Activated CD4-positive, alpha-beta T cell treated with anti-CD3 and anti-CD28 coated beads for 36 hours (primary cell): ENCODE measurements at regions not wholly inside any gene's neighbourhood (a gene's known extent, or its start where the extent isn't known, plus 50 kb on each side); places are given as distances from the start of the nearest gene placed in this dataset.

ENCODE experiments used
- ATAC-seq: fragments of 200-7000 bp; cut with Tn5 transposase; one replicate; pipeline ENCODE4 v1.10.0; 2021; ENCODE audit warnings: mild to moderate bottlenecking, moderate library complexity
- CTCF ChIA-PET: fragments of 350-600 bp; sonication (Branson Sonifier 250); formaldehyde crosslinking; loops from one replicate; lab custom pipeline; 2021; ENCODE audit warnings: antibody characterized with exemption; lab: Charles Lee
- POLR2A ChIA-PET: fragments of 350-600 bp; sonication (Branson Sonifier 250); formaldehyde crosslinking; loops from one replicate; lab custom pipeline; 2021; ENCODE audit warnings: antibody characterized with exemption, inconsistent platforms; lab: Charles Lee
- DNase-seq: peaks from one replicate; pipeline ENCODE4 v3.0.0-alpha.2; 2020
- H3K27ac Mint-ChIP-seq: one replicate; pipeline ENCODE4 v1.8.0; 2021; ENCODE audit warnings: mixed read lengths
- H3K27me3 Mint-ChIP-seq: one replicate; pipeline ENCODE4 v1.8.0; 2021; ENCODE audit warnings: mixed read lengths
- H3K36me3 Mint-ChIP-seq: one replicate; pipeline ENCODE4 v1.8.0; 2021; ENCODE audit warnings: low read depth, mixed read lengths
- H3K4me1 Mint-ChIP-seq: one replicate; pipeline ENCODE4 v1.8.0; 2021; ENCODE audit warnings: mixed read lengths
- H3K4me3 Mint-ChIP-seq: one replicate; pipeline ENCODE4 v1.8.0; 2021; ENCODE audit warnings: mild to moderate bottlenecking, moderate library complexity, mixed read lengths
- H3K9me3 Mint-ChIP-seq: one replicate; pipeline ENCODE4 v1.8.0; 2021; ENCODE audit warnings: low read depth, mixed read lengths
- intact Hi-C, 2 experiments: fragments of 100-400 bp; cut with DNase I in 1 of 2; cut with micrococcal nuclease in 1 of 2; formaldehyde crosslinking; loops; one replicate each; pipeline versions ENCODE4 v1.14.2 to v1.15.1; 2022 to 2024; cut with DNase I, micrococcal nuclease

- Mint-ChIP-seq H3K27me3 (no peaks in the 10 kb centered on the region), H3K4me3 (no peak overlapping the region), H3K36me3 (no peaks in the 10 kb centered on the region), H3K27ac (no peak overlapping the region), H3K4me1 (no peaks in the 10 kb centered on the region), H3K9me3 (peaks cover 2% of the 10 kb centered on the region)
- intact Hi-C loops, result no loop called here
- ChIA-PET CTCF (no interaction called here), POLR2A (no interaction called here)
- DNase-seq (no peak), ATAC-seq (no peak)
Observed at GRCh38 chr3:116815831-116816588, 106.4 kb downstream of the TUSC7 start.

- ATAC-seq (no peak), DNase-seq (no peak)
- Mint-ChIP-seq H3K36me3 (no peaks in the 10 kb centered on the region), H3K27me3 (no peaks in the 10 kb centered on the region), H3K4me1 (no peaks in the 10 kb centered on the region), H3K9me3 (no peaks in the 10 kb centered on the region), H3K27ac (no peak overlapping the region), H3K4me3 (no peak overlapping the region)
- ChIA-PET CTCF (interaction anchor here (1.4 kb wide), 1 partner anchor 11 kb away, joined by 4 read pairs; no protein-coding TSS in a partner anchor), POLR2A (no interaction called here)
- intact Hi-C loops, result no loop called here
Observed at GRCh38 chr3:116821371-116821770, 111.8 kb downstream of the TUSC7 start.

- CTCF ChIA-PET, result no interaction called here
- no peaks in the 10 kb centered on the region for H3K4me1 Mint-ChIP-seq
- H3K27ac Mint-ChIP-seq, result no peak overlapping the region
- DNase-seq (no peak), ATAC-seq (no peak)
- no peaks in the 10 kb centered on the region for H3K36me3 Mint-ChIP-seq
- H3K9me3 Mint-ChIP-seq, result no peaks in the 10 kb centered on the region
- POLR2A ChIA-PET, result no interaction called here
- no peak overlapping the region for H3K4me3 Mint-ChIP-seq
- no peaks in the 10 kb centered on the region for H3K27me3 Mint-ChIP-seq
- intact Hi-C loops, result no loop called here
Observed at GRCh38 chr3:116824208-116824607, 114.6 kb downstream of the TUSC7 start.

- POLR2A ChIA-PET, result no interaction called here
- no peak for DNase-seq
- Mint-ChIP-seq H3K9me3 (no peaks in the 10 kb centered on the region), H3K36me3 (no peaks in the 10 kb centered on the region), H3K4me1 (no peaks in the 10 kb centered on the region), H3K27ac (no peak overlapping the region), H3K27me3 (no peaks in the 10 kb centered on the region), H3K4me3 (no peak overlapping the region)
- ATAC-seq, result no peak
- CTCF ChIA-PET, result no interaction called here
- intact Hi-C loops, result no loop called here
Observed at GRCh38 chr3:116833202-116833601, 123.6 kb downstream of the TUSC7 start.

GRCh38 chr3:116834816-116835215, 125.2 kb downstream of the TUSC7 start:
- Mint-ChIP-seq H3K36me3 (no peaks in the 10 kb centered on the region), H3K4me3 (no peak overlapping the region), H3K9me3 (no peaks in the 10 kb centered on the region), H3K4me1 (no peaks in the 10 kb centered on the region), H3K27me3 (no peaks in the 10 kb centered on the region), H3K27ac (no peak overlapping the region)
- intact Hi-C loops, result no loop called here
- DNase-seq (no peak), ATAC-seq (no peak)
- CTCF ChIA-PET, result no interaction called here
- POLR2A ChIA-PET, result no interaction called here

GRCh38 chr3:116835658-116836057, 126.1 kb downstream of the TUSC7 start:
- ChIA-PET POLR2A (no interaction called here), CTCF (no interaction called here)

GRCh38 chr3:116836286-116836685, 126.7 kb downstream of the TUSC7 start:
- Mint-ChIP-seq H3K27ac (no peak overlapping the region), H3K9me3 (no peaks in the 10 kb centered on the region), H3K4me3 (no peak overlapping the region), H3K27me3 (no peaks in the 10 kb centered on the region), H3K4me1 (no peaks in the 10 kb centered on the region), H3K36me3 (no peaks in the 10 kb centered on the region)
- DNase-seq (no peak), ATAC-seq (no peak)
- CTCF ChIA-PET, result interaction anchor here (0.6 kb wide), 1 partner anchor 10 kb away, joined by 3 read pairs; no protein-coding TSS in a partner anchor
- POLR2A ChIA-PET, result no interaction called here
- intact Hi-C loops, result no loop called here

More at GRCh38 chr3:116835658-116836057, 126.1 kb downstream of the TUSC7 start:
- Mint-ChIP-seq H3K27me3 (no peaks in the 10 kb centered on the region), H3K27ac (no peak overlapping the region), H3K9me3 (no peaks in the 10 kb centered on the region), H3K4me3 (no peak overlapping the region), H3K36me3 (no peaks in the 10 kb centered on the region), H3K4me1 (no peaks in the 10 kb centered on the region)
- DNase-seq (no peak), ATAC-seq (no peak)
- intact Hi-C loops, result no loop called here

- no peaks in the 10 kb centered on the region for H3K9me3 Mint-ChIP-seq
- intact Hi-C loops, result no loop called here
- H3K4me1 Mint-ChIP-seq, result no peaks in the 10 kb centered on the region
- no peak overlapping the region for H3K27ac Mint-ChIP-seq
- no peaks in the 10 kb centered on the region for H3K36me3 Mint-ChIP-seq
- ChIA-PET POLR2A (no interaction called here), CTCF (no interaction called here)
- H3K27me3 Mint-ChIP-seq, result no peaks in the 10 kb centered on the region
- H3K4me3 Mint-ChIP-seq, result no peak overlapping the region
- ATAC-seq, result no peak
- no peak for DNase-seq
Observed at GRCh38 chr3:116837483-116837882, 127.9 kb downstream of the TUSC7 start.

- Mint-ChIP-seq H3K9me3 (no peaks in the 10 kb centered on the region), H3K4me3 (no peak overlapping the region), H3K27ac (no peak overlapping the region), H3K27me3 (no peaks in the 10 kb centered on the region), H3K4me1 (no peaks in the 10 kb centered on the region), H3K36me3 (no peaks in the 10 kb centered on the region)
- ChIA-PET CTCF (no interaction called here), POLR2A (no interaction called here)
- ATAC-seq (no peak), DNase-seq (no peak)
- intact Hi-C loops, result no loop called here
Observed at GRCh38 chr3:116841003-116841735, 131.6 kb downstream of the TUSC7 start.

GRCh38 chr3:116842254-116842957, 132.8 kb downstream of the TUSC7 start:
- CTCF ChIA-PET, result no interaction called here

GRCh38 chr3:116848248-116848829, 138.8 kb downstream of the TUSC7 start:
- no peak for ATAC-seq
- ChIA-PET CTCF (no interaction called here), POLR2A (interaction anchor here (0.6 kb wide), 1 partner anchor 78 kb away, joined by 4 read pairs; no protein-coding TSS in a partner anchor)
- H3K4me3 Mint-ChIP-seq, result no peak overlapping the region
- peaks cover 2% of the 10 kb centered on the region for H3K9me3 Mint-ChIP-seq
- no peaks in the 10 kb centered on the region for H3K36me3 Mint-ChIP-seq
- no peaks in the 10 kb centered on the region for H3K4me1 Mint-ChIP-seq
- intact Hi-C loops, result no loop called here
- no peak for DNase-seq
- H3K27me3 Mint-ChIP-seq, result no peaks in the 10 kb centered on the region
- H3K27ac Mint-ChIP-seq, result no peak overlapping the region

More at GRCh38 chr3:116842254-116842957, 132.8 kb downstream of the TUSC7 start:
- no peak overlapping the region for H3K27ac Mint-ChIP-seq
- no peak for DNase-seq
- H3K9me3 Mint-ChIP-seq, result no peaks in the 10 kb centered on the region
- H3K36me3 Mint-ChIP-seq, result no peaks in the 10 kb centered on the region
- no peaks in the 10 kb centered on the region for H3K4me1 Mint-ChIP-seq
- H3K27me3 Mint-ChIP-seq, result no peaks in the 10 kb centered on the region
- no peak overlapping the region for H3K4me3 Mint-ChIP-seq
- ATAC-seq, result no peak
- POLR2A ChIA-PET, result no interaction called here
- intact Hi-C loops, result no loop called here
